Mucosa of rectum (tissue), 2 donors: ENCODE measurements at regions not wholly inside any gene's neighbourhood (a gene's known extent, or its start where the extent isn't known, plus 50 kb on each side); places are given as distances from the start of the nearest gene placed in this dataset.

Experiments
- H3K27ac ChIP-seq, 2 donors: one replicate each; pipeline ENCODE4 v1.7.0; 2013; ENCODE audit warnings: inconsistent platforms in 2 of 2, low read depth in 2 of 2, low read length in 2 of 2
- H3K27me3 ChIP-seq, 2 donors: one replicate each; pipeline ENCODE4 v1.7.0; 2013; ENCODE audit warnings: low read length in 2 of 2; ENCODE audit not compliant: control insufficient read depth in 2 of 2, insufficient read depth in 2 of 2
- H3K36me3 ChIP-seq, 2 donors: one replicate each; pipeline ENCODE4 v1.7.0; 2013; ENCODE audit warnings: low read length in 2 of 2; ENCODE audit not compliant: control insufficient read depth in 2 of 2, insufficient read depth in 2 of 2
- H3K4me1 ChIP-seq, 2 donors: one replicate each; pipeline ENCODE4 v1.7.0; 2013; ENCODE audit warnings: low read length in 2 of 2, mild to moderate bottlenecking in 1 of 2; ENCODE audit not compliant: control insufficient read depth in 2 of 2, insufficient read depth in 2 of 2
- H3K4me3 ChIP-seq, 2 donors: one replicate each; pipeline ENCODE4 v1.7.0; 2013; ENCODE audit warnings: low read length in 2 of 2
- H3K9ac ChIP-seq, 2 donors: one replicate each; pipeline ENCODE4 v1.7.0; 2013; ENCODE audit warnings: low read length in 2 of 2, low read depth in 1 of 2, mild to moderate bottlenecking in 1 of 2
- H3K9me3 ChIP-seq, 2 donors: one replicate each; pipeline ENCODE4 v1.7.0; 2013; ENCODE audit warnings: low read length in 2 of 2; ENCODE audit not compliant: control insufficient read depth in 2 of 2
- donor health status: healthy.
- donor health status: Normal muscosa, but diverticular disease.

GRCh38 chr4:10965196-10965595, 280.6 kb upstream of the CLNK start:
- Histone ChIP-seq H3K4me1 (no peaks in the 10 kb centered on the region), H3K36me3 (no peaks in the 10 kb centered on the region), H3K27ac (no peak overlapping the region), H3K9ac (no peak overlapping the region), H3K27me3 (no peaks in the 10 kb centered on the region), H3K4me3 (no peak overlapping the region), H3K9me3 (no peaks in the 10 kb centered on the region)

DNA sequence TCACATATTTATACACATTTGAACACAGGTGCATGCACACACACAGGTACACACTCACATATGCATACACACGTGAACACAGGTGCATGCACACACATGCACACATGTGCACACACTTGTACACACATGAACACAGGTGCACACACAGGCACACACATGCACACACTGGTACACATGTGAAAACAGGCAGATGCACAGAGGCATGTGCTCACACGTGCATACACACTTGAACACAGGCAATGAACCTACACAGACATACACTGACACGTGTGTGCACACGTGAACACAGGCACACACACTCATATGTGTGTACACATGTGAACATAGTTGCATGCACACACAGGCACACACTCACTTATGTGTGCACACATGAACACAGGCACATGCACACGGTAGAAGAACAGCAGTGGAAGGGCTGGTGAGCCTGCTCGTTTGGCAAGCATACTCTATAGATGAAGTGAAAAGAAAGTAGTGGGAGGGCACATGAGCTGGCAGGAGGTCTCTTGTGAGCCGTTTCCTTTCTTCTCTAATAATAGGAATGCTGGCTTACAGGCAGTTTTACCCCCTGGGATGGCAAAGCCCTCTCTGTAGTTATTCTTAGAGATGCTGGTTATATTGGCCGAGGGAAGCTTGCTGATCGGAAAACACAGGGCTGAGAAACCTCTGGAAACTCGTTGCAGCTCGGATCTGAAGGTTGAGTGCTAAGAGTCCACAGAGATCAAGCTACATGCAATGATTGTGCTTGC, 279.6 kb upstream of the CLNK start:
- H3K4me3 ChIP-seq: no peak overlapping the region
- H3K9me3 ChIP-seq: no peaks in the 10 kb centered on the region
- H3K4me1 ChIP-seq: no peaks in the 10 kb centered on the region
- H3K27ac ChIP-seq: no peak overlapping the region
- no peaks in the 10 kb centered on the region for H3K36me3 ChIP-seq
- H3K27me3 ChIP-seq: no peaks in the 10 kb centered on the region
- H3K9ac ChIP-seq: no peak overlapping the region

GRCh38 chr4:10963241-10963640, 278.7 kb upstream of the CLNK start:
- Histone ChIP-seq H3K4me3 (no peak overlapping the region), H3K9me3 (no peaks in the 10 kb centered on the region), H3K36me3 (no peaks in the 10 kb centered on the region), H3K27me3 (no peaks in the 10 kb centered on the region), H3K27ac (no peak overlapping the region), H3K9ac (no peak overlapping the region), H3K4me1 (no peaks in the 10 kb centered on the region)

DNA sequence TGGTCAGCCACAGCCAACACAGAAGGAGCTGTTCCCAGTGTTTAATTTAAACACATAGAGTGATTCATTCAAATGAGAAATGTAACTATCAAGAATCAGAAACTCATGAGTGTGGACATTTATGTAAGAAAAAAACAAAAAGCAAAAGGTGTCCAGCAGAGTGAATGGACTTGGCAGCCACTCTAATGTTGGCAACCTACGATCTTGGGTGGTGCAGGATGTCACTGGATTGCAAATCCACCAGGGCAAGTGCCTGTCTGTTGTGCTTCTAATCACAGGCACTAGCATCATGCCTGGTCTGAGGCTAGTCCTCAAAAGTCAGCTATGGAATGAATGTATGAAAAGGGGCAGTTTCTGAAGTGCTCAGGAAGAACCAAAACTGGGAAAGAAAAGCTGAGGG, 277.7 kb upstream of the CLNK start:
- Histone ChIP-seq H3K4me1 (no peaks in the 10 kb centered on the region), H3K9me3 (no peaks in the 10 kb centered on the region), H3K4me3 (no peak overlapping the region), H3K36me3 (no peaks in the 10 kb centered on the region), H3K27me3 (no peaks in the 10 kb centered on the region), H3K27ac (no peak overlapping the region), H3K9ac (no peak overlapping the region)

DNA sequence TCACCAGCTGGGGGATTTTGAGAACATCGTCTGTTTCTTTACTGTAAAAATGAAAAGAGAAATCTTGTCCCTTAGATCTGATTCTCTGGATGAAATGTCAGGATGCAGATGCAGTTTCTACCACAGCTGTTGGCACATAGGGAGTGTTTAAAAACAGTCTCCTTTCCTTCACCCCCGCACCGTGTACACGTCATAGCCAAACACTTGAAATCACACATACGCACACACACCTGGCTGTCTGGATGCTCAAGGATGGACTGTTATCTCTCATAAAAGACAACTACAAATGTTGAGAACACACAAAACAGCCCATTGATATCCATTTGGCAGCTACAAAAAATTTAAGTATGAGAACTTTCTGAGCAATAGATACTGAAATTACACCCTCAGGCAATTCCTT, 275.8 kb upstream of the CLNK start:
- H3K27ac ChIP-seq: no peak overlapping the region
- no peak overlapping the region for H3K4me3 ChIP-seq
- no peaks in the 10 kb centered on the region for H3K36me3 ChIP-seq
- no peaks in the 10 kb centered on the region for H3K4me1 ChIP-seq
- H3K27me3 ChIP-seq: no peaks in the 10 kb centered on the region
- H3K9ac ChIP-seq: no peak overlapping the region
- no peaks in the 10 kb centered on the region for H3K9me3 ChIP-seq

DNA sequence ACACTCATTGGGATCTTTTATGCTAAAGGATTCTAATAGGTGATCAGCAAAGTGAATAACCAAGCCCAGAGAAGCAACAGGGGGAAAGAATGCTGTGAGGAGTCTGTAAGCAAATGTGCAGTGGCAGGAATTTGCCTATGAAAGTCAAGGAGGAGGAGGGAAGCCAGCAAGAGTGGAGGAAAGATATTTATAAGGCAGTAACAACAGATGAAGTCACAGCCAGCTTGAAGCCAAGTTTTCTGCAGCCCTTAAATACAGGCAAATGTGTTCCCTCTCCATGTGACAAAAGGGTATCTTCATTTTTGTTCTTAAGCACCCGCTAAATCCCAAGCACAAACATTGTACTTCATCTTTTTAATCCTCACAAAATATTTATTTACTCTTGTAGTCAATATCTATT, 275.0 kb upstream of the CLNK start:
- no peaks in the 10 kb centered on the region for H3K27me3 ChIP-seq
- H3K4me1 ChIP-seq: no peaks in the 10 kb centered on the region
- no peak overlapping the region for H3K27ac ChIP-seq
- H3K9ac ChIP-seq: no peak overlapping the region
- no peaks in the 10 kb centered on the region for H3K36me3 ChIP-seq
- no peaks in the 10 kb centered on the region for H3K9me3 ChIP-seq
- no peak overlapping the region for H3K4me3 ChIP-seq

- Histone ChIP-seq H3K9me3 (no peaks in the 10 kb centered on the region), H3K27ac (no peak overlapping the region), H3K4me1 (no peaks in the 10 kb centered on the region)
Measured at GRCh38 chr4:10958226-10958856, 273.8 kb upstream of the CLNK start.

GRCh38 chr4:10951306-10951705, 266.7 kb upstream of the CLNK start:
- Histone ChIP-seq H3K27ac (no peak overlapping the region), H3K4me1 (no peaks in the 10 kb centered on the region), H3K36me3 (no peaks in the 10 kb centered on the region), H3K27me3 (no peaks in the 10 kb centered on the region), H3K9me3 (no peaks in the 10 kb centered on the region), H3K9ac (no peak overlapping the region), H3K4me3 (no peak overlapping the region)

More at GRCh38 chr4:10958226-10958856, 273.8 kb upstream of the CLNK start:
- Histone ChIP-seq H3K36me3 (no peaks in the 10 kb centered on the region), H3K4me3 (no peak overlapping the region), H3K27me3 (no peaks in the 10 kb centered on the region), H3K9ac (no peak overlapping the region)

DNA sequence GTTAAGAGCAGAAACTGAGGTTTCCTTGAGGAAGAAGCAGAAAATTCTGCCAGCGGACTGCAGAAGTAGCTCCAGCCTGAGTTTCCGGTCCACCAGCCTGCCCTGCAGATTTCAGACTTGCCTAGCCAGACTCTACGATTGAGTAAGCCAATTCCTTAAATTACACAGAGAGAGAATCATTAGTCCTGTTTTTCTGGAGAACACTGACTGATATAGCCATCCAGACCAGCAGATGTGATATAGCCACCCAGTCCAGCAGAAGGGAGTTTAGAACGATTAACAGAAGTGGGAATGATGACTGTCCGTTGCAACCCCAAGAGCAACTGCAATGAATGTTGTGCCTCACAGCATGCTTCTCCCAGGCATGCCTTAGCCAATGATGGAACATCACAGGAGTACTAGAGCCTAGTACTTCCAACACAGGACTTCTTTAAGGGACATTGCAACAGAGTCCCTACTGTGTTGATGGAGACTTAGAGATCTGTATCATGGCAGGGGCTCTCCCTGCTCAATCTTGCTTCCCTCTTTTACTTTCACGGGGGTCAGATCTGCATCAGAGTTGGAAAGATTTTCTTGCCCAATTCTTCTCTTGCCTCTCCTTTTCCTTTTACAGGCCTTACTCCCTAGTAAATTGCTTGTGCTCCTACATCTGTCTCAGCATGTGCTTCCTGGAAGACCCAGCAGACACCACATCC, 264.6 kb upstream of the CLNK start:
- no peak overlapping the region for H3K9ac ChIP-seq
- no peak overlapping the region for H3K27ac ChIP-seq
- H3K36me3 ChIP-seq: no peaks in the 10 kb centered on the region
- H3K9me3 ChIP-seq: no peaks in the 10 kb centered on the region
- H3K27me3 ChIP-seq: no peaks in the 10 kb centered on the region
- H3K4me1 ChIP-seq: no peaks in the 10 kb centered on the region
- H3K4me3 ChIP-seq: no peak overlapping the region

- Histone ChIP-seq H3K9ac (no peak overlapping the region), H3K27ac (no peak overlapping the region)
Measured at GRCh38 chr4:10947898-10948297, 263.3 kb upstream of the CLNK start.

More at GRCh38 chr4:10947898-10948297, 263.3 kb upstream of the CLNK start:
- H3K4me3 ChIP-seq: no peak overlapping the region
- H3K4me1 ChIP-seq: no peaks in the 10 kb centered on the region
- no peaks in the 10 kb centered on the region for H3K27me3 ChIP-seq
- H3K9me3 ChIP-seq: no peaks in the 10 kb centered on the region
- H3K36me3 ChIP-seq: no peaks in the 10 kb centered on the region
